GM21786 (cell line): ENCODE measurements at regions not wholly inside any gene's neighbourhood (a gene's known extent, or its start where the extent isn't known, plus 50 kb on each side); places are given as distances from the start of the nearest gene placed in this dataset.
"Not testable (repeated sequence)": the region's sequence is repeated elsewhere in the genome, so short reads cannot be mapped to it uniquely, and the experiment has no call there.

Experiments
- ATAC-seq: cut with Tn5 transposase; IDR thresholded peaks from one replicate; pipeline ENCODE4 v1.9.1; 2021; ENCODE audit not compliant: unreplicated experiment

DNA sequence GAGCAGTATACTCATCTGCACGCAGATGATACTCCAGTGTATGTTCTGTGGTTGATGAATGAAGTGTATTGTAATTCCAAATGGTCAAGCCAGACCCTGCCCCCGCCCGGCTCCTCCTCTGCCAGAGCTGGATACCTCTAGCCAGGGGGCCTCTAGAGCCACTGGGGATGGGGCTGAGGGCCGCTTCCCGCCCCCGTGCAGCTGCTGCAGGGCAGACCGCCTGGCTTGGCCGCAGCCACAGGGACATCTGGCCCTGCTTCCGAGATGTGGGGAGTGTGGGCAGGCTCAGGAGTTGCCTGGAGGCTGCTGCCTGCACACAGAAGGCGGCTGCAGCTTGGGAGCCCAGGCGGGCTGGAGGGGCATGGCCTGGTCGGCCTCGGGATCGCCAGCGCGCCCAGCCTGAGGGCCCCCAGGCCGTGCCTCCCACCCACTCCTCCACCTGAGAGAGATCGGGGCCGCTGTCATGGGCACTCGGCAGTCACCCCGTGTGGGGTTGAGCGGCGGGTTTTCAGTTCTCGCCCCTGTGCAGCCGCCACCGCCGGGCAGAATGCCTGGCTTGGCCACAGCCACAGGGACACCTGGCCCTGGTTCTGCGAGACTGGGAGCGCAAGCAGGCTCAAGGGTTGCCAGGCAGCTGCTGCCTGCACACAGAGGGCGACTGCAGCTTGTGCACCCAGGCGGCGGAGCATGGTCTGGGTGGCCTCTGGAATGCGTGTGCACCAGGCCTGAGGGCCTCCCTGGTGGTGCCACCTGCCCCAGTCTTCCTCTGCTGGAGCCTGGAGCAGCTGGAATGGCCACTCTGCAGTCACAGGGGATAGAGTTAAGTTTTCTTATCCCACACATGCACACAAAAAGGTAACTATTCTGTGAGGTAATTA, 1643.7 kb downstream of the SPATA31A7 start:
- not testable (repeated sequence) for ATAC-seq

DNA sequence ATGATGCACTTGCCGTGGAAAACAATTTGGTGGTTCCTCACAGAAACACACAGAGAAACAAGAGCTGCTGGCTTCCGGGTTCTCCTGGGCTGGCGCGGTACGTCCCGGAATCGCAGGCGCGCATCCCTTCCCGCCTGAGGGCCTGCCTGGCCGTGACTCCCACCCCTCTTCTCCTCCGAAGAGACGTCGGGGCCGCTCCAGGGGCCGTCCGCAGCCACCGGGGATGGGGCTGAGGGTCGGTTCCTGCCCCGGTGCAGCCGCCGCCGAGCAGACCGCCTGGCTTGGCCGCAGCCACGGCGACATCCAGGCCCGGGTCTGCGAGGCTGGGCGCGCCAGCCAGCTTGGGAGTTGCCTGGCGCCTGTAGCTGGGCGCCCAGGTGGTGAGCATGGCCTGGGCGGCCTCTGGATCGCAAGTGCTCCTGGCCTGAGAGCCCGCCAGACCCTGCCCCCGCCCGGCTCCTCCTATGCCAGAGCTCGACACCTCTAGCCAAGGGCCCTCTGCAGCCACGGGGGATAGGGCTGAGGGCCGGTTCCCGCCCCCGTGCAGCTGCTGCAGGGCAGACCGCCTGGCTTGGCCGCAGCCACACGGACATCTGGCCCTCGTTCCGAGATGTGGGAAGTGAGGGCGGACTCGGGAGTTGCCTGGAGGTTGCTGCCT, 1647.5 kb downstream of the SPATA31A7 start:
- peak; percentile 25 for ATAC-seq

DNA sequence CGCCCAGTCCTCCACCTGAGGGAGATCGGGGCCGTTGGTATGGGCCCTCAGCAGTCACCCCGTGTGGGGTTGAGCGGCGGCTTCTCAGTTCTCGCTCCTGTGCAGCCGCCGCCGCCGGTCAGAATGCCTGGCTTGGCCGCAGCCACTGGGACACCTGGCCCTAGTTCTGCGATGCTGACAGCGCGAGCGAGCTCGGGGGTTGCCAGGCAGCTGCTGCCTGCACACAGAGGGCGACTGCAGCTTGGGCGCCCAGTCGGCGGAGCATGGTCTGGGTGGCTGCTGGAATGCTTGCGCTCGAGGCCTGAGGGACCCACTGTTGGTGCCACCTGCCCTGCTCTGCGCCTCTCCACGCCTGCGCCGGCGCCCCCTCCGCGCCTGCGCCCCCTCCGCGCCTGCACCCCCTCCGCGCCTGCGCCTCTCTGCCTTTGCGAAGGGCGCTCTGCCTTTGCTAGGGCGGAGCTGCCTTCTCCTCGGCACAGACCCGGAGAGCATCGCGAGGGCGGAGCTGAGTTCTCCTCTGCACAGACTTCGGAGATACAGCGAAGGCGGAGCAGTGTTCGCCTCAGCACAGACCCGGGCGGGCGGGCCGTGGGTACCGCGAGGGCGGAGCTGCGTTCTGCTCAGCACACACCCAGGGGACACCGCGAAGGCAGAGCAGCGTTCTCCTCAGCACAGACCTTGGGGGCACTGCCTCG, 1648.3 kb downstream of the SPATA31A7 start:
- peak; percentile 99 for ATAC-seq

DNA sequence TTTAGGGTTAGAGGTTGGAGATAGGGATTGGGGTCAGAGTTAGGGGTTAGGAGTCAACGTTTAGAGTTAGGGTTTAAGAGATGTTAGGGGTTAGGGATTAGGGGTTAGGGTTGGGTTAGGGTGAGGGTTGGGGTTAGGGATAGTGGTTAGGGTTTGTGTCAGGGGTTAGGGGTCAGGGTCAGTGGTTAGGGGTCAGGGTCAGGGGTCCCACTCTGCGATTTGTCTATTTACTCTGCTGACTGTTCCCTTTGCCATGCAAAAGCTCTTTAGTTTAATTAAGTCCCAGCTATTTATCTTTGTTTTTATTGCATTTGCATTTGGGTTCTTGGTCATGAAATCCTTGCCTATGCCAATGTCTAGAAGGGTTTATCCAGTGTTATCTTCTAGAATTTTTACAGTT, 1649.3 kb downstream of the SPATA31A7 start:
- ATAC-seq, result not testable (repeated sequence)

DNA sequence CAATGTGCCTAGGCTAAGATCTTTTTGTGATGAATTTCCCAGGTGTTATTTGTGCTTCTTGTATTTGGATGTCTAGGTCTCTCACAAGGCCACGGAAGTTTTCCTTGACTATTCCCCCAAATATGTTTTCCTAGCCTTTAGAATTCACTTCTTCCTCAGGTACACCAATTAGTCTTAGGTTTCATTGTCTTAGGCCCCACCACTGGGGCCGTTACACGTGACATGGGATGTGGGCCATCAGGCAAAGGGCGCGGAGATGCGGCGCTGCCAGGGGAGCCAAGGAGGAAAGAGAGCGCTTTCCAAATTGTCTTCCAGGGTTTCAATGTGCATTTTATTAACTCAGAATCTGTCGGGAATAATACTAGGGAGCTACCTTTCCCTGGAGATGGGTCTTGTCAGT, 1653.3 kb downstream of the SPATA31A7 start:
- ATAC-seq, result not testable (repeated sequence)

DNA sequence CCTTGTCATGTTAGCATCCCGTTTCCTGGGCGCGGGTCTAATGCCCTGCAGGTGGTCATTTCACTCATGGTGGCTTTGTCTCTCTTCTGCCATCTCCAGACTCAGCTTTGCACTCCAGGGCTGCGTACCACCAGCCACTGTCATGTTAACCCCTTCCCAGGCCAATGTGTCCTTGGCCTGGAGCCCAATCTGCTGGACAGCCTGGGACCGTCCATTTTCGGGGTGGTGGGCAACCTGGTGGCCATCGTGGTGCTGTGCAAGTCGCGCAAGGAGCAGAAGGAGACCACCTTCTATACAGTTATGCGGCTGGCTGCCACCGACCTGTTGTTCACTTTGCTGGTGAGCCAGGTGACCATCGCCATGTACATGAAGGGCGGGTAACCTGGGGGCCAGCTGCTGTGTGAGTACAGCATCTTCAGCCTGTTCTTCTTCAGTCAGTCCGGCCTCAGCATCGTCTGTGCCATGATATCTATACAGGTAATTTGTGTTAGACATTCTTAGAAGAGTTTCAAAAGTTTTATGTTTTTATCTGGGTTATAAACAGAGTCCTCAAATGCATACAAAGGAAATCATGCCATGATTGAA, 1654.0 kb downstream of the SPATA31A7 start:
- ATAC-seq, result not testable (repeated sequence)

DNA sequence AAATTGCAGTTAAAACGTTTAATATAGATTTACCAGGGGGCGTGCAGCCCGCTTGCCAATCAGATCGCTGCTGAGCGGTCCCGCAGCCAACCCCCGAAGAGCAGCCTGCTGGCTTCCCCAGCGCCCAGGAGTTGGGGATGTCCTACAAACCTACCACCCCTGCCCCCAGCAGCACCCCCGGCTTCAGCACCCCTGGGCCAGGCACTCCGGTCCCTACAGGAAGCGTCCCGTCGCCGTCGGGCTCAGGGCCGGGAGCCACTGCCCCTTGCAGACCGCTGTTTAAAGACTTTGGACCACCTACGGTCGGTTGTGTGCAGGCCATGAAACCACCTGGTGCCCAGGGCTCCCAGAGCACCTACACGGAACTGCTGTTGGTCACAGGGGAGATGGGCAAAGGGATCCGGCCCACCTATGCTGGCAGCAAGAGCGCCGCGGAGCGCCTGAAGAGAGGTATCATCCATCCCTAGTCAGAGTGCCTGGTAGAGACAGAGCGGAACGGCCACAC, 1654.9 kb downstream of the SPATA31A7 start:
- not testable (repeated sequence) for ATAC-seq

DNA sequence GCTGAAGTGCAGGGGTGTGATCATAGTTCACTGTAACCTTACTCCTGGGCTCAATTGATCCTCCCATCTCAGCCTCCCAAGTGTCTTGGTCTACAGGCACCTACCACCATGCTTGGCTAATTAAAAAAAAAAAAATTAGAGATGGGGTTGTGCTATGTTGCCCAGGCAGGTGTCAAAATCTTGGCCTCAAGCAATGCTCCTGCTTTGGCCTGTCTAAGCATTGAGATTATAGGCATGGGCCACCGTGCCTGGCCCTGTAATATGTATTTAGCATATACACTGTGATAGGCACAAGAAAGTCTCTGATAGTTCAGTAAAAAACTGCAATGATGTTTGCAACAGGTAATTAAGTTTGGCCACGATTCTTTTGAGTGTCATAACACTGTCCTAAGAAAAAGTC, 1658.4 kb downstream of the SPATA31A7 start:
- not testable (repeated sequence) for ATAC-seq

DNA sequence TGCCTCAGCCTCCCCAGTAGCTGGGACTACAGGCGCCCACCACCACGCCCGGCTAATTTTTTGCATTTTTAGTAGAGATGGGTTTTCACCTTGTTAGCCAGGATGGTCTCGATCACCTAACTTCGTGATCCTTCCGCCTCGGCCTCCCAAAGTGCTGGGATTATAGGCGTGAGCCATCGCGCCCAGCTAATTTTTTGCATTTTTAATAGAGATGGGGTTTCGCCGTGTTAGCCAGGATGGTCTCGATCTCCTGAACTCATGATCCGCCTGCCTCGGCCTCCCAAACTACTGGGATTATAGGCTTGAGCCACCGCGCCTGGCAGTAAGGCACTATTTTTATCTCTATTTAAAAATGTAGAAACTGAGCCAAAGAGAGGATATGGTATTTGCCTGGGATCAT, 1660.2 kb downstream of the SPATA31A7 start:
- ATAC-seq, result not testable (repeated sequence)

DNA sequence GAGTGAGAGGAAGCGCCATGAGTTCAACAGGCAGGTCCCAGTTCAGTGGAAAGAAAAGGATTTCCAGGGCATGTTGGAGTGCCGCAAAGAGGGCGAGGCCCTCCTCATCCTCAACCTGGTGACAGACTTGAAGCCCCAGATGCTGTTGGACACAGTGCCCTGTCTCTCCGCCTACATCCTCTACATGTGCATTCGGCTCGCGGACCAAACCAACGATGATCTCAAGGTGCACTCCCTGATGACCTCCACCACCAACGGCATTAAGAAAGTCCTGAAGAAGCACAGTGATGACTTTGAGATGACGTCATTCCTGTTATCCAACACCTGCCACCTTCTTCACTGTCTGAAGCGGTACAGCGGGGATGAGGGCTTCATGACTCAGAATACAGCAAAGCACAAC, 1667.4 kb downstream of the SPATA31A7 start:
- ATAC-seq, result not testable (repeated sequence)

DNA sequence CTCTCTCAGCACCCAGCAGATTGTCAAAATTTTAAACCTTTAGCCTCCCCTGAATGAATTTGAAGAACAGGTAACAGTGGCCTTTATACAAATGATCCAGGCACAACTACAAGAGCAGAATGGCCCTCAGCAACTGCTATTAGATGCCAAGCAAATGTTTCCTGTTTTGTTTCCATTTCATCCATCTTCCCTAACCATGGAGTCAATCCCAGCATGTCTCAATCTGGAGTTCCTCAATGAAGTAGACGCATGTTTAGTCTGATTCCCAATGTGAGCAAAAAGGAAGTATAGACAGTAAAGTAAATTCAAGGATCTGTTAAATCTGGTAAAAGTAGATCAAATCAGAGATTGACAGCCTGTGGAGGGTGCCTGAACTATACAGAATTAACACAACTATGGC, 1668.4 kb downstream of the SPATA31A7 start:
- ATAC-seq, result not testable (repeated sequence)

DNA sequence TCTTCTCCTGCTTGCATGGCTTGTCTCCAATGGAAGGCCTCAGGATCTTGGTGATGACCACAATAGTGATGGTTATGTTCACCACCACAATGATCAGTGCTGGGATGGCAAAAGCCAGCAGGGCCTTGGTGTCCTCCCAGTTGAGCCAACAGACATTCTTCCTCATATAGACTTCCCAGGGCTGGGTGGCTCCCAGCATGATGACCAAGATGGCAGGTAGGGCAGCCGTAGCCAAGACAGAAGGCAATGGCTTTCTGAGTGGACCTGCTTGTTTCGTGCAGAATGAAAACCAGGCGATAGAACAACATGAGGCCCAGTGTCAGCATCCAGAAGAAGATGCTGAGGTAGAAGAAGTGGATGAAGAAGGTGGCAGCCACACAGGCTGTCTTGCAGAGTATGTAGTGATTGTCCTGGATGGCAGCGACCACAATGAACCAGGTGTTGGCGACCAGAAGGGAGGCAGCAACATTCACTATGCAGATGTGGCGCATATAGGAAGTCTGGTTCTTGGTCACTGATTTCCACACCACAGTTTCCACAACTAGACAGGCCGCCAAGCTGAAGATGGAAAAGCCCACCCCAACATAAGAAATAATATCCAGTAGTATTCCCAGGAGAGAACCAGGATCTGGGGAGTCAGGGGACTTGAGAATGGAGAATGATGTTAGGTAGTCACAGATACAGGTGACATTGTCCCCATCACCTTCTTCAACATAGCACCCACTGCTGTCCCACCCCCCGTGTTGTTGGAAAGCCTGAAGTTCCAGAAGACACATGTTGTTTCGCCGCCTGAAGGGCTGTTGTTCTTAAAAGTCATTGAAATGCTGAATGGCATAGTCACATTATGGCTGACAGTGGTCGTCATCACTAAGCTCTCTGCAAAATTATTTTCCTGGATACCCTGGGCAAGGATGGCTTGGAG, 1671.4 kb downstream of the SPATA31A7 start:
- not testable (repeated sequence) for ATAC-seq

DNA sequence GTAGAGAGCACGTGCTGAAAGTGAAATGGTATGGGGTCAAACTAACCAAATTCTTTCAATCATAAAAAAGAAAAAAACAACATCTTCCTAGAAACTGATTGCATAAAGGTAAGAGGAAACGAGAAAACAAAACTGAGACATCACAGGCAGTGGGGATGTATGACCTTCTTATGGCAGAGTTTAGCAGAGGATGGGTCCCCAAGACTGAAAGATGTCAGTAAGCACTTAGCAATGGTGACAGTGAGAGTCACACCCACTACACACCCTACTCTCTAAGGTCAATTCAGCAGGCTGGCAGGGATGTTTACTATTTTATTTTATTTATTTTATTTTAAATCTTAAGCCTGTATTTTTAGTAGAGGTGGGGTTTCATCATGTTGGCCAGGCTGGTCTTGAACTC, 1672.3 kb downstream of the SPATA31A7 start:
- not testable (repeated sequence) for ATAC-seq

DNA sequence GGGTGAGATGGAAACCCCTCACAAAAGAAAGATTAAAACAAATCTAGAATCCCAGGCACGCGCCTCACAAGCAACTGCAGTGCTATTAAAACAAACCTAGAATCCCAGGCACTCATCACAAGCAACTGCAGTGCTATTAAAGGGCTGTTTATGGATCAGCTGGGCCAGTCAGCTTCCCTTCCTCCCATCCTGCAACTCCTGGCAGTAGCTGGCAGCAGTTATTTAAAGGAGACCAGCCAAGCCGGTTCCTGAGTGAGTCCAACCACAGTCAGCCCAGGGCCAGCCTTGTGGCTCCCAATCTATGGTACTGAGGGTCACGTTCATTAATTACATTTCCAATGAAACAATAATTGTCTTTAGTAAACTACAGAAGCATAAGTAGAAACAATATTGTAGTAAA, 1673.5 kb downstream of the SPATA31A7 start:
- ATAC-seq, result not testable (repeated sequence)

DNA sequence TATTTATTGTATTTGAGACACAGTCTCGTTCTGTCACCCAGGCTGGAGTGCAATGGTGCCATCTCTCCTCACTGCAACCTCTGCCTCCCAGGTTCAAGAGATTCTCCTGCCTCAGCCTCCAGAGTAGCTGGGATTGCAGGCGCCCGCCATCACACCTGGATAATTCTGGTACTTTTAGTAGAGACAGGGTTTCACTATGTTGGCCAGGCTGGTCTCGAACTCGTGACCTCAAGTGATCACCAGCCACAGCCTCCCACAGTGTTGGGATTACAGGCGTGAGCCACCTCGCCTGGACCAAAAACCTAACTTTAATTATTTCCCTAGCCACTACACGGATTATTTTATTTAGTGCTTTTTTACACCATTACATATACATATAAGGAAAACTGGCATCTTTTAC, 1674.0 kb downstream of the SPATA31A7 start:
- not testable (repeated sequence) for ATAC-seq

DNA sequence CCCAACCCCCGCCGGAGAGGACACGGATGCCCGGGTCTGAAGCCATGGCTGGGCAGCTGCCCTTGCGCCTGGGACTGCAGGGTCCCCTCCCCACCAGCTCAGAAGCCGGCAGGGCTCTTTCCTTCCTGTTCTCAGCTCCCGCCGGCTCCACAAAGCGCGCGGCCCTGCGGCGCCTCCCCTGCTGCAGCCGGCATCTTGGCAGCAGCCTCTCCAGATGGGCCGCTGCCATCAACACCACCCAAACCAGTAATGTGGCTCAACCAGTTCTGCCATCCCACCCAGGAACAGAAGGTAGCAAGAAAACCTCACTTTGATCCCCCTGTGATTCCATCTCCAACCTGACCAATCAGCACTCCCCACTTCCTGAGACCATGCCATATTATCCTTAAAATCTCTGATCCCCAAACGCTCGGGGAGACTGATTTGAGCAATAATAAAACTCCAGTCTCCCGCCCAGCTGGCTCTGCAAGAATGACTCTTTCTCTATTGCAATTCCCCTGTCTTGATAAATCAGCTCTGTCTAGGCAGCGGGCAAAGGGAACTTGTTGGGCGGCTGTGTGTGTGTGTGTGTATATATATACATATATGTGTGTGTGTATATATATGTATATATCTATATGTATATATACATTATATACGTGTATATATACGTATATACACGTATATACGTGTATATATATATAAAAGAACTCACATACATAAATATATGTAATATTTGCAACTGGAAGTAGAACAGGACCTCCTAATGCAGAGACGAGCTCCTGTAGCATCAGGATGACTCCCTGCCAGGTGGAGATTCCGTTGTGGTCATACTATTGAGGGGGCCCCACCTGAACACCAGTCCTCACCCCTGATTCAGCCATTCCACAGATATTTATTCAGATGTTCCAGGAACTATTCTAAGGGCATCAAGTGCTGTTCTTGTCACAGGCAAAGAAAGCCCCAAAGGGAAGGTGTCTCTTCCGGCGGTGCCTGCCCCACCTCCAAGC, 1674.9 kb downstream of the SPATA31A7 start:
- ATAC-seq, result not testable (repeated sequence)

DNA sequence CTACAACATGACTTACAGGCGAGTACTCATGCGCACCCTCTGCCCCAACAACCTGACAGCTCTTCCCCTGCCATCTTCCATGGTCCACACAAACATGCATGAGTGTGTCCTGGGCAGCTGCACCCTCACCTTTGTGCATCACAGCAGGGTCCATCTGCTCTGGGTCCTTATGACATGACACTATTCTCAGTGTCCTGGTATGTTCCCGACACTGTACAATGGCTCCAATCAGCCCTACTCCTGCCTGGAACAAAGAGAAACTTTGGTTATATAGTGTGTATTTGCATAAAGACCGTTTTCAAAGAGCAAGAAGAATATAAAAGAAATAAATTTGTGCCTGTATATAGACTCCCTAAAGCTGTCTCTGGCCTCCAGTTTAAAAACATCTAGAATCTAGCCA, 1679.2 kb downstream of the SPATA31A7 start:
- not testable (repeated sequence) for ATAC-seq

DNA sequence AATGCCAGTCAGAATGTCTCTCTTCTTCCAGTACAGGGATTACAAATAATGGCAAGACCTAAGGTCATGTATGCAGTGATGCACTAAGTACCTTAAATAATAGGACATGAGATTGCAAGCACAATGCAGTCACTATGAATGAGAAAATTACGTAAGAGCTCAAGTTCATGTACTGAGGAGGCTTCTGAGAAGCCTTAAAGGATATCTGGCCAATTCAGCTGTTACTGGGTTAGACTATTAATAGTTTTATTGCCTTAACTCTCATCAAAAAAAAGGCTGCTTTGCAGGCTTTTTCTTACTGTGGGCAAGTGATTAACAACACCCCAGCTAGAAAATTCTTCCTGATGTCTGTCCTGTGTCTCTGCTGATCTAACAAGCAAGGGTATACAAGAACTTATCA, 1681.9 kb downstream of the SPATA31A7 start:
- ATAC-seq, result not testable (repeated sequence)

DNA sequence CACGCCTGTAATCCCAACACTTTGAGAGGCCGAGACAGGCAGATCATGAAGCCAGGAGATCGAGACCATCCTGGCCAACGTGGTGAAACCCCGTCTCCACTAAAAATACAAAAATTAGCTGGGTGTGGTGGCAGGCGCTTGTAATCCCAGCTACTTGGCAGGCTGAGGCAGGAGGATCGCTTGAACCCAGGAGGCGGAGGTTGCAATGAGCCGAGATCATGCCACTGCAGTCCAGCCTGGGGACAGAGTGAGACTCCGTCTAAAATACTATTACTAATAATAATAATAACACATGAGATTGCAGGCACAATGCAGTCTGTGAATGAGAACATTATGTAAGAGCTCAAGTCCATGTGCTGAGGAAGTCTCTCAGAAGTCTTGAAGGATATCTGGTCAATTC, 1684.4 kb downstream of the SPATA31A7 start:
- ATAC-seq, result not testable (repeated sequence)
